HFF-Myc (cell line): ENCODE measurements at regions not wholly inside any gene's neighbourhood (a gene's known extent, or its start where the extent isn't known, plus 50 kb on each side); places are given as distances from the start of the nearest gene placed in this dataset.

Source experiments
- DNase-seq: peaks from one replicate; pipeline ENCODE4 v3.0.0-alpha.2; 2011; ENCODE audit warnings: low read depth; ENCODE audit errors: extremely low read depth
- H3K4me3 ChIP-seq: replicated peaks from 2 replicates; pipeline ENCODE4 v1.5.1; 2011; ENCODE audit warnings: low read depth, mild to moderate bottlenecking, control low read depth, low read length
- CTCF ChIP-seq: IDR thresholded peaks from 2 replicates; pipeline ENCODE4 v1.5.1; 2012; ENCODE audit warnings: mild to moderate bottlenecking, low read depth, low read length, control low read depth; ENCODE audit errors: missing control alignments

- no peak for DNase-seq
- H3K4me3 ChIP-seq = no peak overlapping the region
- TF ChIP-seq CTCF = no peak
These were observed 139.6 kb downstream of the S1PR1 start for GRCh38 chr1:101376121-101377083.

- TF ChIP-seq CTCF = no peak
- no peak for DNase-seq
- no peak overlapping the region for H3K4me3 ChIP-seq
These were observed 140.4 kb downstream of the S1PR1 start for GRCh38 chr1:101377084-101377835.

GRCh38 chr1:101379037-101379436, 142.2 kb downstream of the S1PR1 start:
- TF ChIP-seq CTCF = no peak
- H3K4me3 ChIP-seq = no peak overlapping the region
- no peak for DNase-seq

- no peak for TF ChIP-seq CTCF
- DNase-seq = no peak
- H3K4me3 ChIP-seq = no peak overlapping the region
These were observed 143.1 kb downstream of the S1PR1 start for GRCh38 chr1:101379950-101380349.

- TF ChIP-seq CTCF = no peak
- DNase-seq = no peak
- H3K4me3 ChIP-seq = no peak overlapping the region
These were observed 145.3 kb downstream of the S1PR1 start for GRCh38 chr1:101382135-101382534.

- TF ChIP-seq CTCF = no peak
- no peak for DNase-seq
- no peak overlapping the region for H3K4me3 ChIP-seq
These were observed 152.2 kb downstream of the S1PR1 start for GRCh38 chr1:101388904-101389546.
